WTC11 (cell line): ENCODE measurements at regions not wholly inside any gene's neighbourhood (a gene's known extent, or its start where the extent isn't known, plus 50 kb on each side); places are given as distances from the start of the nearest gene placed in this dataset.

Experiments
- ATAC-seq: fragments of 200-7000 bp; cut with Tn5 transposase; 2 replicates; pipeline ENCODE4 v1.10.0; 2021; ENCODE audit warnings: mild to moderate bottlenecking, moderate library complexity
- CTCF ChIA-PET: fragments of 300-600 bp; sonication (Branson Sonifier 250); formaldehyde crosslinking; loops from one replicate; lab custom pipeline; 2021; ENCODE audit warnings: antibody characterized with exemption; lab: Charles Lee
- POLR2A ChIA-PET: fragments of 350-600 bp; sonication (Branson Sonifier 250); formaldehyde crosslinking; loops from one replicate; lab custom pipeline; 2021; ENCODE audit warnings: antibody characterized with exemption; lab: Charles Lee
- DNase-seq: peaks from one replicate; pipeline ENCODE4 v3.0.0; 2021; ENCODE audit warnings: low spot score
- H3K27ac Mint-ChIP-seq: 2 replicates; pipeline ENCODE4 v1.8.0; 2021; ENCODE audit warnings: mixed read lengths
- H3K27me3 Mint-ChIP-seq: 2 replicates; pipeline ENCODE4 v1.8.0; 2021; ENCODE audit warnings: low read depth, mild to moderate bottlenecking, moderate library complexity, mixed read lengths
- H3K36me3 Mint-ChIP-seq: 2 replicates; pipeline ENCODE4 v1.8.0; 2021; ENCODE audit warnings: mixed read lengths
- H3K4me1 Mint-ChIP-seq: 2 replicates; pipeline ENCODE4 v1.8.0; 2022; ENCODE audit warnings: mixed read lengths
- H3K4me3 Mint-ChIP-seq: 2 replicates; pipeline ENCODE4 v1.8.0; 2021; ENCODE audit warnings: mild to moderate bottlenecking, moderate library complexity, mixed read lengths
- H3K9me3 Mint-ChIP-seq: 2 replicates; pipeline ENCODE4 v1.8.0; 2021; ENCODE audit warnings: mixed read lengths
- CBFB ChIP-seq: sonication (generic); formaldehyde crosslinking; IDR thresholded peaks from 2 replicates; pipeline ENCODE4 v1.8.1; 2022; ENCODE audit warnings: mild to moderate bottlenecking, low read depth, missing genetic modification reagents
- CREB1 ChIP-seq: sonication (generic); formaldehyde crosslinking; IDR thresholded peaks from 2 replicates; pipeline ENCODE4 v1.8.0; 2023; ENCODE audit warnings: mild to moderate bottlenecking, missing genetic modification reagents
- GABPB1 ChIP-seq: sonication (generic); formaldehyde crosslinking; IDR thresholded peaks from 2 replicates; pipeline ENCODE4 v1.8.1; 2023; ENCODE audit warnings: mild to moderate bottlenecking, missing genetic modification reagents
- JAZF1 ChIP-seq: fragments of 250-450 bp; sonication (Bioruptor Pico); IDR thresholded peaks from 2 replicates; pipeline ENCODE4 v1.9.0; 2021; ENCODE audit warnings: moderate library complexity, mild to moderate bottlenecking, inconsistent platforms
- NFE2L1 ChIP-seq: sonication (generic); formaldehyde crosslinking; IDR thresholded peaks from 2 replicates; pipeline ENCODE4 v1.8.1; 2023; ENCODE audit warnings: missing genetic modification reagents
- NR2C2 ChIP-seq: sonication (generic); formaldehyde crosslinking; IDR thresholded peaks from 2 replicates; pipeline ENCODE4 v1.8.0; 2022; ENCODE audit warnings: mild to moderate bottlenecking, missing genetic modification reagents
- NR3C1 ChIP-seq: sonication (generic); formaldehyde crosslinking; conservative IDR thresholded peaks from 2 replicates; pipeline ENCODE4 v1.8.1; 2023; ENCODE audit warnings: low read depth, mild to moderate bottlenecking, missing genetic modification reagents
- OVOL2 ChIP-seq: fragments of 250-450 bp; sonication (Bioruptor Pico); IDR thresholded peaks from 2 replicates; pipeline ENCODE4 v1.9.0; 2021; ENCODE audit warnings: mild to moderate bottlenecking, borderline replicate concordance
- SP1 ChIP-seq: sonication (generic); formaldehyde crosslinking; conservative IDR thresholded peaks from 2 replicates; pipeline ENCODE4 v1.8.1; 2022; ENCODE audit warnings: missing genetic modification reagents
- ZNF263 ChIP-seq: sonication (generic); formaldehyde crosslinking; IDR thresholded peaks from 2 replicates; pipeline ENCODE4 v1.8.1; 2022; ENCODE audit warnings: low read depth, mild to moderate bottlenecking, moderate library complexity, missing genetic modification reagents
- TF ChIP-seq, protein P1 (sequence below): sonication (generic); formaldehyde crosslinking; IDR thresholded peaks from 2 replicates; pipeline ENCODE4 v1.8.0; 2023; ENCODE audit warnings: missing genetic modification reagents
- TF ChIP-seq, protein P2 (sequence below): sonication (generic); formaldehyde crosslinking; IDR thresholded peaks from 2 replicates; pipeline ENCODE4 v1.8.1; 2022; ENCODE audit warnings: missing genetic modification reagents, borderline replicate concordance
- TF ChIP-seq, protein P3 (sequence below): sonication (generic); formaldehyde crosslinking; IDR thresholded peaks from 2 replicates; pipeline ENCODE4 v1.8.0; 2022; ENCODE audit warnings: missing genetic modification reagents
- TF ChIP-seq, protein P4 (sequence below): fragments of 200-600 bp; IDR thresholded peaks from 2 replicates; pipeline ENCODE4 v1.8.0; 2022; ENCODE audit warnings: antibody characterized with exemption
- TF ChIP-seq, protein P5 (sequence below): sonication (generic); formaldehyde crosslinking; conservative IDR thresholded peaks from 2 replicates; pipeline ENCODE4 v1.8.1; 2022; ENCODE audit warnings: mild to moderate bottlenecking, missing genetic modification reagents
- TF ChIP-seq, protein P6 (sequence below): fragments of 250-450 bp; sonication (Bioruptor Pico); IDR thresholded peaks from 2 replicates; pipeline ENCODE4 v1.9.0; 2021; ENCODE audit warnings: mild to moderate bottlenecking

DNA sequence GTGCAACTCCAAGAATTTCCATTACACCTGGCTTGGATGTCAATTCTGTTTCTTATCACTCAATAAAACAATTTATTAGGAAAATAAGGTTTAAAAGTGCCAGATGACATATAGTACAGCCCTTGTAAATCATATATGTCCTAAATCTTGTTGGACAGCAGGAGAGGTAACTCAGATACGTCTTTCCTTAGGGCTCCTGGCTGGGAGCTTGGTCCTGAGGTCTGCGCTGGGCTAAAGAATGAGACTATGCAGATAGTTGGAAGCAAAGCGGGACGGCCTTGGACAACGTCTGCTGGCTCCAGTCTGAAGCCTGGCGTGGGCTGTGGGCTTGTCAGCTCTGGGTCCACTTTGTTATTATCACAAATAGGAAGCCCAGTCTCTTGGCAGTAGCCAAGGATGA, 377.0 kb downstream of the DLEU7 start (continued):
- TF ChIP-seq, protein P1, sequence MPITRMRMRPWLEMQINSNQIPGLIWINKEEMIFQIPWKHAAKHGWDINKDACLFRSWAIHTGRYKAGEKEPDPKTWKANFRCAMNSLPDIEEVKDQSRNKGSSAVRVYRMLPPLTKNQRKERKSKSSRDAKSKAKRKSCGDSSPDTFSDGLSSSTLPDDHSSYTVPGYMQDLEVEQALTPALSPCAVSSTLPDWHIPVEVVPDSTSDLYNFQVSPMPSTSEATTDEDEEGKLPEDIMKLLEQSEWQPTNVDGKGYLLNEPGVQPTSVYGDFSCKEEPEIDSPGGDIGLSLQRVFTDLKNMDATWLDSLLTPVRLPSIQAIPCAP (CRISPR knock-in tag) = no peak
- TF ChIP-seq, protein P2, sequence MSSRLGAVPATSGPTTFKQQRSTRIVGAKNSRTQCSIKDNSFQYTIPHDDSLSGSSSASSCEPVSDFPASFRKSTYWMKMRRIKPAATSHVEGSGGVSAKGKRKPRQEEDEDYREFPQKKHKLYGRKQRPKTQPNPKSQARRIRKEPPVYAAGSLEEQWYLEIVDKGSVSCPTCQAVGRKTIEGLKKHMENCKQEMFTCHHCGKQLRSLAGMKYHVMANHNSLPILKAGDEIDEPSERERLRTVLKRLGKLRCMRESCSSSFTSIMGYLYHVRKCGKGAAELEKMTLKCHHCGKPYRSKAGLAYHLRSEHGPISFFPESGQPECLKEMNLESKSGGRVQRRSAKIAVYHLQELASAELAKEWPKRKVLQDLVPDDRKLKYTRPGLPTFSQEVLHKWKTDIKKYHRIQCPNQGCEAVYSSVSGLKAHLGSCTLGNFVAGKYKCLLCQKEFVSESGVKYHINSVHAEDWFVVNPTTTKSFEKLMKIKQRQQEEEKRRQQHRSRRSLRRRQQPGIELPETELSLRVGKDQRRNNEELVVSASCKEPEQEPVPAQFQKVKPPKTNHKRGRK (CRISPR knock-in tag) = no peak
- no peak for TF ChIP-seq NFE2L1 (CRISPR knock-in tag)
- no peak for TF ChIP-seq CREB1 (CRISPR knock-in tag)
- TF ChIP-seq, protein P3, sequence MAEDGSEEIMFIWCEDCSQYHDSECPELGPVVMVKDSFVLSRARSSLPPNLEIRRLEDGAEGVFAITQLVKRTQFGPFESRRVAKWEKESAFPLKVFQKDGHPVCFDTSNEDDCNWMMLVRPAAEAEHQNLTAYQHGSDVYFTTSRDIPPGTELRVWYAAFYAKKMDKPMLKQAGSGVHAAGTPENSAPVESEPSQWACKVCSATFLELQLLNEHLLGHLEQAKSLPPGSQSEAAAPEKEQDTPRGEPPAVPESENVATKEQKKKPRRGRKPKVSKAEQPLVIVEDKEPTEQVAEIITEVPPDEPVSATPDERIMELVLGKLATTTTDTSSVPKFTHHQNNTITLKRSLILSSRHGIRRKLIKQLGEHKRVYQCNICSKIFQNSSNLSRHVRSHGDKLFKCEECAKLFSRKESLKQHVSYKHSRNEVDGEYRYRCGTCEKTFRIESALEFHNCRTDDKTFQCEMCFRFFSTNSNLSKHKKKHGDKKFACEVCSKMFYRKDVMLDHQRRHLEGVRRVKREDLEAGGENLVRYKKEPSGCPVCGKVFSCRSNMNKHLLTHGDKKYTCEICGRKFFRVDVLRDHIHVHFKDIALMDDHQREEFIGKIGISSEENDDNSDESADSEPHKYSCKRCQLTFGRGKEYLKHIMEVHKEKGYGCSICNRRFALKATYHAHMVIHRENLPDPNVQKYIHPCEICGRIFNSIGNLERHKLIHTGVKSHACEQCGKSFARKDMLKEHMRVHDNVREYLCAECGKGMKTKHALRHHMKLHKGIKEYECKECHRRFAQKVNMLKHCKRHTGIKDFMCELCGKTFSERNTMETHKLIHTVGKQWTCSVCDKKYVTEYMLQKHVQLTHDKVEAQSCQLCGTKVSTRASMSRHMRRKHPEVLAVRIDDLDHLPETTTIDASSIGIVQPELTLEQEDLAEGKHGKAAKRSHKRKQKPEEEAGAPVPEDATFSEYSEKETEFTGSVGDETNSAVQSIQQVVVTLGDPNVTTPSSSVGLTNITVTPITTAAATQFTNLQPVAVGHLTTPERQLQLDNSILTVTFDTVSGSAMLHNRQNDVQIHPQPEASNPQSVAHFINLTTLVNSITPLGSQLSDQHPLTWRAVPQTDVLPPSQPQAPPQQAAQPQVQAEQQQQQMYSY = no peak

DNA sequence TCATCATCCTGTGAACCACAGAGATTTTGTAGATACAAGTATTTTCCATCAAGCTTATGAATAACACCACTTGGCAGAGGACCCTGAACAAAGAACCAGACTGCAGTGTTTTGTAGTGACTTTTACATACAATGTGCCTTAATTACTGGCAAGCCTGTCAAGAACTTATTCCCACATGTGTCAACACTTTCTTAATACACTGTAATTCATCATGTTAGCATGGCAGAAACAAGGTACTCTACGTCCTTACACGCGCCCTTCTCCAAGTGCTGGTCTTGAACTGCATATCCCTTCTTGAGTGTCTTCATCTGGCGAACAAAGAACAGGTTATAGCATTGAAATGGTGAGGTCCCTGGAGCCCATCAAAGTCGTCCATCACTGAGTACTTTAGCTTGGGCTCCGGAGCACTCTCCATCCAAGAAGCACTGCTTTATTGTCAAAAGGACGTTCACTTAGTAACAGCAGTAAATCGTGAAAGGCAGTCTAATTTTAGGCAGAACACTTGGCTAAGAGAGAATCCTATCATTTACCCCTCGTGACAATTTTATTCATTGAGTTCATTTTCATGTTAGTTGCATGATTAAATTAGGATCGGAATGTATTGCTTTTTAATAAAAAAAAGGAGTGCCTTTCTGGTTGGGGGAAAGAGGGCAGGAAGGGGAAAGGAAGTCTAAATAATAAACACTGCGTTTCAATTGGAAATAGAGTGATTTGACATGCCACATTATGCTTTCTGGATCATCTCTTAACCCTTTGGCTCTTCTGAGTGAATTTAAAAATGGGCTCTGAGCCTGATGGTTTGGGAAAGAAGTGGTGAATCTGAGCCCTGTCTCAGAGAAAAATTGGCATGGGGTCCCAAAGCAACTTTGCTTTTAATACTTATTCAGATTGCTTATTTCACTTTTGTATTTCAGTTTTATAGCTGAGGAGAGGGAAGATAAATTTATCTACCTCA, 376.1 kb downstream of the DLEU7 start:
- H3K4me3 Mint-ChIP-seq = no peak overlapping the region
- POLR2A ChIA-PET = no interaction called here
- TF ChIP-seq, protein P2 (CRISPR knock-in tag) = no peak
- TF ChIP-seq GABPB1 (CRISPR knock-in tag) = no peak
- TF ChIP-seq, protein P4, sequence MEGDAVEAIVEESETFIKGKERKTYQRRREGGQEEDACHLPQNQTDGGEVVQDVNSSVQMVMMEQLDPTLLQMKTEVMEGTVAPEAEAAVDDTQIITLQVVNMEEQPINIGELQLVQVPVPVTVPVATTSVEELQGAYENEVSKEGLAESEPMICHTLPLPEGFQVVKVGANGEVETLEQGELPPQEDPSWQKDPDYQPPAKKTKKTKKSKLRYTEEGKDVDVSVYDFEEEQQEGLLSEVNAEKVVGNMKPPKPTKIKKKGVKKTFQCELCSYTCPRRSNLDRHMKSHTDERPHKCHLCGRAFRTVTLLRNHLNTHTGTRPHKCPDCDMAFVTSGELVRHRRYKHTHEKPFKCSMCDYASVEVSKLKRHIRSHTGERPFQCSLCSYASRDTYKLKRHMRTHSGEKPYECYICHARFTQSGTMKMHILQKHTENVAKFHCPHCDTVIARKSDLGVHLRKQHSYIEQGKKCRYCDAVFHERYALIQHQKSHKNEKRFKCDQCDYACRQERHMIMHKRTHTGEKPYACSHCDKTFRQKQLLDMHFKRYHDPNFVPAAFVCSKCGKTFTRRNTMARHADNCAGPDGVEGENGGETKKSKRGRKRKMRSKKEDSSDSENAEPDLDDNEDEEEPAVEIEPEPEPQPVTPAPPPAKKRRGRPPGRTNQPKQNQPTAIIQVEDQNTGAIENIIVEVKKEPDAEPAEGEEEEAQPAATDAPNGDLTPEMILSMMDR = no peak
- no peak for TF ChIP-seq CBFB (CRISPR knock-in tag)
- no peak for TF ChIP-seq NR2C2 (CRISPR knock-in tag)
- TF ChIP-seq, protein P5, sequence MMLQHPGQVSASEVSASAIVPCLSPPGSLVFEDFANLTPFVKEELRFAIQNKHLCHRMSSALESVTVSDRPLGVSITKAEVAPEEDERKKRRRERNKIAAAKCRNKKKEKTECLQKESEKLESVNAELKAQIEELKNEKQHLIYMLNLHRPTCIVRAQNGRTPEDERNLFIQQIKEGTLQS (CRISPR knock-in tag) = no peak
- no peak for TF ChIP-seq NR3C1 (CRISPR knock-in tag)
- no peak for TF ChIP-seq SP1 (CRISPR knock-in tag)
- TF ChIP-seq JAZF1 (CRISPR knock-in tag) = no peak
- TF ChIP-seq OVOL2 = no peak
- TF ChIP-seq, protein P6, sequence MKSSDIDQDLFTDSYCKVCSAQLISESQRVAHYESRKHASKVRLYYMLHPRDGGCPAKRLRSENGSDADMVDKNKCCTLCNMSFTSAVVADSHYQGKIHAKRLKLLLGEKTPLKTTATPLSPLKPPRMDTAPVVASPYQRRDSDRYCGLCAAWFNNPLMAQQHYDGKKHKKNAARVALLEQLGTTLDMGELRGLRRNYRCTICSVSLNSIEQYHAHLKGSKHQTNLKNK (CRISPR knock-in tag) = no peak
- TF ChIP-seq ZNF263 (CRISPR knock-in tag) = no peak
- no peaks in the 10 kb centered on the region for H3K4me1 Mint-ChIP-seq
- no peak overlapping the region for H3K27ac Mint-ChIP-seq
- CTCF ChIA-PET = no interaction called here
- H3K36me3 Mint-ChIP-seq = no peaks in the 10 kb centered on the region
- DNase-seq (no peak), ATAC-seq (no peak)
- H3K9me3 Mint-ChIP-seq = no peaks in the 10 kb centered on the region
- no peaks in the 10 kb centered on the region for H3K27me3 Mint-ChIP-seq
